ENCODE measurements at regions not wholly inside any gene's neighbourhood (a gene's known extent, or its start where the extent isn't known, plus 50 kb on each side); places are given as distances from the start of the nearest gene placed in this dataset.

GRCh38 chrX:14409341-14409740, 120.0 kb upstream of the GLRA2 start:
- Histone ChIP-seq H2AFZ (ENCODE audit: control insufficient read depth, low read length) (no peak overlapping the region), H3K4me2 (ENCODE audit: control insufficient read depth, extremely low read depth, insufficient read depth, low read depth, low read length) (no peak overlapping the region), H4K20me1 (ENCODE audit: control insufficient read depth, extremely low read depth, insufficient read depth, low read length) (no peaks in the 10 kb centered on the region), H3K9me1 (ENCODE audit: control insufficient read depth, extremely low read depth, insufficient read depth, low read length) (no peaks in the 10 kb centered on the region), H3K27ac (ENCODE audit: control insufficient read depth, insufficient read depth, low read length) (no peak overlapping the region), H3K4me1 (ENCODE audit: control insufficient read depth, extremely low read depth, insufficient read depth, low read length) (no peaks in the 10 kb centered on the region), H3K9ac (ENCODE audit: control insufficient read depth, extremely low read depth, insufficient read depth, low read length) (no peak overlapping the region), H3K4me3 (ENCODE audit: control insufficient read depth in 2 of 3, extremely low read depth in 1 of 3, insufficient read depth in 2 of 3, low read depth in 1 of 3, low read length in 3 of 3) (no peak overlapping the region), H3K27me3 (ENCODE audit: control insufficient read depth, extremely low read depth, insufficient read depth, low read length) (no peaks in the 10 kb centered on the region), H3K36me3 (ENCODE audit: control insufficient read depth in 2 of 2, extremely low read depth in 1 of 2, insufficient read depth in 2 of 2, low read length in 2 of 2) (no peaks in the 10 kb centered on the region), H3K79me2 (ENCODE audit: control insufficient read depth, insufficient read depth, low read length) (no peaks in the 10 kb centered on the region), H3K9me3 (ENCODE audit: control insufficient read depth, low read depth, low read length) (no peaks in the 10 kb centered on the region)
- FAIRE-seq (peak; percentile 56), DNase-seq (ENCODE audit: low read depth, low spot score) (peak; percentile 21)
- TF ChIP-seq EZH2 (IDR thresholded peaks at IDR 0.05; ENCODE audit: low read length) (no peak), CTCF (optimal IDR thresholded peaks at IDR 0.05 in 1 of 3, IDR thresholded peaks at IDR 0.05 in 1 of 3, conservative IDR thresholded peaks at IDR 0.05 in 1 of 3; ENCODE audit: extremely low read depth in 1 of 3, insufficient read depth in 2 of 3, low read length in 3 of 3) (no peak)
- dilution Hi-C loops (cut with MboI; ENCODE audit: extremely low pct_ligation_motif_present, low sequenced_read_pairs), result no loop called here

- TF ChIP-seq CTCF (optimal IDR thresholded peaks at IDR 0.05 in 1 of 3, IDR thresholded peaks at IDR 0.05 in 1 of 3, conservative IDR thresholded peaks at IDR 0.05 in 1 of 3; ENCODE audit: extremely low read depth in 1 of 3, insufficient read depth in 2 of 3, low read length in 3 of 3), result no peak
- TF ChIP-seq EZH2 (IDR thresholded peaks at IDR 0.05; ENCODE audit: low read length), result no peak
- no peaks in the 10 kb centered on the region for H4K20me1 ChIP-seq (ENCODE audit: control insufficient read depth, extremely low read depth, insufficient read depth, low read length)
- no peaks in the 10 kb centered on the region for H3K27me3 ChIP-seq (ENCODE audit: control insufficient read depth, extremely low read depth, insufficient read depth, low read length)
- H3K4me3 ChIP-seq (ENCODE audit: control insufficient read depth in 2 of 3, extremely low read depth in 1 of 3, insufficient read depth in 2 of 3, low read depth in 1 of 3, low read length in 3 of 3), result no peak overlapping the region
- H2AFZ ChIP-seq (ENCODE audit: control insufficient read depth, low read length), result no peak overlapping the region
- no peaks in the 10 kb centered on the region for H3K36me3 ChIP-seq (ENCODE audit: control insufficient read depth in 2 of 2, extremely low read depth in 1 of 2, insufficient read depth in 2 of 2, low read length in 2 of 2)
- no peak for DNase-seq (ENCODE audit: low read depth, low spot score)
- H3K4me1 ChIP-seq (ENCODE audit: control insufficient read depth, extremely low read depth, insufficient read depth, low read length), result no peaks in the 10 kb centered on the region
- dilution Hi-C loops (cut with MboI; ENCODE audit: extremely low pct_ligation_motif_present, low sequenced_read_pairs), result no loop called here
- no peak for FAIRE-seq
- no peak overlapping the region for H3K4me2 ChIP-seq (ENCODE audit: control insufficient read depth, extremely low read depth, insufficient read depth, low read depth, low read length)
- H3K79me2 ChIP-seq (ENCODE audit: control insufficient read depth, insufficient read depth, low read length), result no peaks in the 10 kb centered on the region
- no peak overlapping the region for H3K9ac ChIP-seq (ENCODE audit: control insufficient read depth, extremely low read depth, insufficient read depth, low read length)
- H3K27ac ChIP-seq (ENCODE audit: control insufficient read depth, insufficient read depth, low read length), result no peak overlapping the region
- H3K9me1 ChIP-seq (ENCODE audit: control insufficient read depth, extremely low read depth, insufficient read depth, low read length), result no peaks in the 10 kb centered on the region
- H3K9me3 ChIP-seq (ENCODE audit: control insufficient read depth, low read depth, low read length), result no peaks in the 10 kb centered on the region
Measured at GRCh38 chrX:14406225-14406624, 123.1 kb upstream of the GLRA2 start.
